SK-N-SH (cell line): ENCODE measurements at regions not wholly inside any gene's neighbourhood (a gene's known extent, or its start where the extent isn't known, plus 50 kb on each side); places are given as distances from the start of the nearest gene placed in this dataset.

Experiments used
- CTCF ChIA-PET: fragments of 300-600, 350-600 bp; formaldehyde crosslinking; extraction: SDS; loops from one replicate; lab custom pipeline; 2021; lab: Yijun Ruan, JAX
- POLR2A ChIA-PET: fragments of 350-600 bp; sonication (Branson Sonifier 250); formaldehyde crosslinking; extraction: SDS; loops from one replicate; lab custom pipeline; 2020; ENCODE audit warnings: antibody characterized with exemption, inconsistent platforms; lab: Yijun Ruan, JAX
- DNase-seq: peaks from one replicate; pipeline ENCODE4 v3.0.0; 2012
- H2AFZ ChIP-seq: fragments of 200-600 bp; sonication (generic); 2 replicates; pipeline ENCODE4 v1.8.1; 2016; ENCODE audit warnings: antibody characterized with exemption, mild to moderate bottlenecking, low read depth
- H3F3A ChIP-seq: fragments of 200-600 bp; sonication (generic); replicated peaks from 2 replicates; pipeline ENCODE3; 2016; ENCODE audit warnings: antibody characterized with exemption, mild to moderate bottlenecking; ENCODE audit not compliant: insufficient read depth
- H3K27ac ChIP-seq, 2 experiments: fragments of 200-500 bp in 1 of 2; fragments of 200-600 bp in 1 of 2; sonication (Bioruptor generic) in 1 of 2; sonication (generic), shearing (Covaris generic) in 1 of 2; 2 replicates each; pipeline versions ENCODE4 v1.5.1 to v1.6.1; 2014 to 2016; ENCODE audit warnings: low read depth in 2 of 2, inconsistent platforms in 1 of 2, low read length in 1 of 2, mild to moderate bottlenecking in 1 of 2, mixed read lengths in 1 of 2
- H3K27me3 ChIP-seq: fragments of 200-600 bp; sonication (generic), shearing (Covaris generic); 2 replicates; pipeline ENCODE4 v1.6.1; 2016; ENCODE audit warnings: mixed run types; ENCODE audit not compliant: insufficient read depth
- H3K36me3 ChIP-seq, 2 experiments: fragments of 200-500 bp in 1 of 2; fragments of 200-600 bp in 1 of 2; sonication (Bioruptor generic) in 1 of 2; sonication (generic) in 1 of 2; replicated peaks in 1 of 2; 2 replicates each; pipeline versions ENCODE3 to v1.5.1; 2014 to 2016; ENCODE audit warnings: low read length in 1 of 2, mild to moderate bottlenecking in 1 of 2; ENCODE audit not compliant: insufficient read depth in 2 of 2, control insufficient read depth in 1 of 2
- H3K4me1 ChIP-seq, 2 experiments: fragments of 200-500 bp in 1 of 2; fragments of 200-600 bp in 1 of 2; sonication (Bioruptor generic) in 1 of 2; sonication (generic), shearing (Covaris generic) in 1 of 2; 2 replicates each; pipeline versions ENCODE4 v1.5.1 to v1.6.1; 2014 to 2016; ENCODE audit warnings: low read depth in 1 of 2, low read length in 1 of 2, mixed run types in 1 of 2; ENCODE audit not compliant: insufficient read depth in 2 of 2, control insufficient read depth in 1 of 2
- H3K4me2 ChIP-seq: fragments of 200-600 bp; sonication (generic), shearing (Covaris generic); 2 replicates; pipeline ENCODE4 v1.6.1; 2017; ENCODE audit warnings: mixed run types
- H3K4me3 ChIP-seq, 2 experiments: fragments of 200-500 bp in 1 of 2; fragments of 200-600 bp in 1 of 2; sonication (Bioruptor generic) in 1 of 2; sonication (generic), shearing (Covaris generic) in 1 of 2; 2 replicates each; pipeline versions ENCODE4 v1.5.1 to v1.8.1; 2014 to 2016; ENCODE audit warnings: low read depth in 2 of 2, inconsistent platforms in 1 of 2, low read length in 1 of 2, mild to moderate bottlenecking in 1 of 2, mixed read lengths in 1 of 2, moderate library complexity in 1 of 2
- H3K79me2 ChIP-seq: fragments of 200-600 bp; sonication (generic); 2 replicates; pipeline ENCODE4 v1.8.1; 2017; ENCODE audit warnings: mild to moderate bottlenecking; ENCODE audit not compliant: insufficient read depth
- H3K9ac ChIP-seq: fragments of 200-600 bp; sonication (generic); 2 replicates; pipeline ENCODE4 v1.6.1; 2017; ENCODE audit warnings: mixed run types
- H3K9me2 ChIP-seq: fragments of 200-600 bp; sonication (generic); 2 replicates; pipeline ENCODE4 v1.6.1; 2017; ENCODE audit warnings: mixed run types
- H3K9me3 ChIP-seq: fragments of 200-600 bp; sonication (generic); 2 replicates; pipeline ENCODE4 v1.6.1; 2017; ENCODE audit warnings: mixed run types, mild to moderate bottlenecking, moderate library complexity
- H4K20me1 ChIP-seq: fragments of 200-600 bp; sonication (generic); 2 replicates; pipeline ENCODE4 v1.6.1; 2017; ENCODE audit warnings: mild to moderate bottlenecking, mixed run types; ENCODE audit not compliant: insufficient read depth
- CHD2 ChIP-seq: fragments of 150-350 bp; IDR thresholded peaks from 2 replicates; pipeline ENCODE4 v1.6.1; 2018; ENCODE audit warnings: low read length; ENCODE audit not compliant: partially characterized antibody
- ELF1 ChIP-seq: IDR thresholded peaks from 2 replicates; pipeline ENCODE4 v1.4.0; 2012
- FOXM1 ChIP-seq: IDR thresholded peaks from 2 replicates; pipeline ENCODE4 v1.4.0; 2012; ENCODE audit warnings: low read depth, mild to moderate bottlenecking
- GATA2 ChIP-seq: sonication (generic); formaldehyde crosslinking; IDR thresholded peaks from 2 replicates; pipeline ENCODE4 v1.5.0; 2020; ENCODE audit warnings: mild to moderate bottlenecking, missing genetic modification reagents
- MEF2A ChIP-seq: IDR thresholded peaks from 2 replicates; pipeline ENCODE4 v1.4.0; 2012; ENCODE audit warnings: low read depth, borderline replicate concordance
- NFIC ChIP-seq: IDR thresholded peaks from 2 replicates; pipeline ENCODE4 v1.4.0; 2012; ENCODE audit warnings: borderline replicate concordance
- PBX3 ChIP-seq: IDR thresholded peaks from 2 replicates; pipeline ENCODE4; 2012
- POLR2AphosphoS5 ChIP-seq: IDR thresholded peaks from 2 replicates; pipeline ENCODE4 v1.6.1; 2012; ENCODE audit warnings: low read depth, low read length
- RCOR1 ChIP-seq: fragments of 150-350 bp; IDR thresholded peaks from 2 replicates; pipeline ENCODE4 v1.6.1; 2017; ENCODE audit warnings: antibody characterized with exemption, low read length
- REST ChIP-seq: IDR thresholded peaks from 2 replicates; pipeline ENCODE4 v1.6.1; 2012; ENCODE audit warnings: mild to moderate bottlenecking, low read depth, low read length, moderate library complexity
- RFX5 ChIP-seq: IDR thresholded peaks from 2 replicates; pipeline ENCODE4 v1.6.1; 2012; ENCODE audit warnings: mild to moderate bottlenecking, improper control_type of control experiment, low read length
- SMC3 ChIP-seq: IDR thresholded peaks from 2 replicates; pipeline ENCODE4 v1.6.1; 2012; ENCODE audit warnings: low read depth, low read length, improper control_type of control experiment
- TAF1 ChIP-seq: IDR thresholded peaks from 2 replicates; pipeline ENCODE4 v1.6.1; 2012; ENCODE audit warnings: low read depth, mild to moderate bottlenecking, low read length, moderate library complexity, borderline replicate concordance
- TCF12 ChIP-seq: IDR thresholded peaks from 2 replicates; pipeline ENCODE4 v1.4.0; 2012
- TEAD4 ChIP-seq: IDR thresholded peaks from 2 replicates; pipeline ENCODE4 v1.4.0; 2012; ENCODE audit warnings: mild to moderate bottlenecking, borderline replicate concordance; ENCODE audit not compliant: insufficient read depth
- USF1 ChIP-seq: IDR thresholded peaks from 2 replicates; pipeline ENCODE4 v1.4.0; 2012; ENCODE audit warnings: low read depth, borderline replicate concordance
- YY1 ChIP-seq: IDR thresholded peaks from 2 replicates; pipeline ENCODE4 v1.4.0; 2012; ENCODE audit warnings: low read depth, mild to moderate bottlenecking
- ZBTB33 ChIP-seq: IDR thresholded peaks from 2 replicates; pipeline ENCODE4 v1.4.0; 2012; ENCODE audit warnings: low read depth, borderline replicate concordance
- WGBS: methylation state at CpG from one replicate; pipeline ENCODE4 v1.1.6; 2017; ENCODE audit warnings: low lambda C conversion rate; 5-methylcytosine and 5-hydroxymethylcytosine counted together

GRCh38 chr1:87718241-87718950 lies 389.7 kb downstream of the LMO4 start:
- Histone ChIP-seq H3K27me3 (no peaks in the 10 kb centered on the region), H3K9me2 (no peaks in the 10 kb centered on the region), H3K79me2 (no peaks in the 10 kb centered on the region), H2AFZ (no peak overlapping the region), H3K9ac (no peak overlapping the region), H4K20me1 (no peaks in the 10 kb centered on the region), H3F3A (no peaks in the 10 kb centered on the region), H3K4me1 (peaks cover 0 to 9% of the 10 kb centered on the region in 2 experiments; a peak in 1 of 4 replicates), H3K36me3 (no peaks in the 10 kb centered on the region), H3K4me2 (no peak overlapping the region), H3K4me3 (no peak overlapping the region), H3K9me3 (no peaks in the 10 kb centered on the region), H3K27ac (no peak overlapping the region)
- TF ChIP-seq REST (no peak), CHD2 (no peak), PBX3 (0 out of 2 replicates have a peak, but pooled peaks have one; percentile 7)
- no peak for DNase-seq
- ChIA-PET CTCF (no interaction called here), POLR2A (no interaction called here)
- WGBS: 61% methylated on average over 1 of the region's 1 CpG

GRCh38 chr1:87719658-87720057 lies 391.0 kb downstream of the LMO4 start:
- no peak overlapping the region for H3K4me2 ChIP-seq
- no peaks in the 10 kb centered on the region for H4K20me1 ChIP-seq
- H3K79me2 ChIP-seq: no peaks in the 10 kb centered on the region
- TF ChIP-seq TAF1 (no peak), TEAD4 (no peak), TCF12 (no peak), YY1 (no peak), GATA2 (CRISPR knock-in tag) (no peak), POLR2AphosphoS5 (no peak), ZBTB33 (no peak), FOXM1 (no peak), SMC3 (no peak), RFX5 (no peak), USF1 (no peak), ELF1 (no peak), RCOR1 (no peak), NFIC (no peak), MEF2A (no peak), CHD2 (no peak)
- TF ChIP-seq, all 33 proteins: peak for 0
- CTCF ChIA-PET: no interaction called here
- H3K9me3 ChIP-seq: no peaks in the 10 kb centered on the region
- DNase-seq: no peak
- no peaks in the 10 kb centered on the region for H3K36me3 ChIP-seq
- H3F3A ChIP-seq: no peaks in the 10 kb centered on the region
- WGBS: 34% methylated on average over 3 of the region's 3 CpGs
- no peak overlapping the region for H3K27ac ChIP-seq
- H3K27me3 ChIP-seq: no peaks in the 10 kb centered on the region
- no peak overlapping the region for H3K4me3 ChIP-seq
- H3K4me1 ChIP-seq: peaks cover 0 to 9% of the 10 kb centered on the region in 2 experiments; a peak in 1 of 4 replicates
- H3K9ac ChIP-seq: no peak overlapping the region
- no peaks in the 10 kb centered on the region for H3K9me2 ChIP-seq
- POLR2A ChIA-PET: no interaction called here
- no peak overlapping the region for H2AFZ ChIP-seq
